ENCODE measurements at regions not wholly inside any gene's neighbourhood (a gene's known extent, or its start where the extent isn't known, plus 50 kb on each side); places are given as distances from the start of the nearest gene placed in this dataset.

GRCh38 chr1:239892602-239893001 is 199.1 kb upstream of the FMN2 start:
- no peak for DNase-seq

GRCh38 chr1:239893127-239893731 is 198.5 kb upstream of the FMN2 start:
- DNase-seq, result no peak

- no peak for DNase-seq
Measured at GRCh38 chr1:239896569-239896968, 195.1 kb upstream of the FMN2 start.

- no peak for DNase-seq
Measured at GRCh38 chr1:239896980-239897379, 194.7 kb upstream of the FMN2 start.

GRCh38 chr1:239897458-239897857 is 194.2 kb upstream of the FMN2 start:
- peak; percentile 0 for DNase-seq

- peak; percentile 77 for DNase-seq
Measured at GRCh38 chr1:239898062-239898730, 193.5 kb upstream of the FMN2 start.

GRCh38 chr1:239899747-239900146 is 191.9 kb upstream of the FMN2 start:
- no peak for DNase-seq

- no peak for DNase-seq
Measured at GRCh38 chr1:239906394-239906793, 185.3 kb upstream of the FMN2 start.

GRCh38 chr1:239909898-239910297 is 181.8 kb upstream of the FMN2 start:
- no peak for DNase-seq

GRCh38 chr1:239912471-239912870 is 179.2 kb upstream of the FMN2 start:
- no peak for DNase-seq

GRCh38 chr1:239913141-239913585 is 178.5 kb upstream of the FMN2 start:
- DNase-seq, result no peak

GRCh38 chr1:239914751-239915231 is 176.9 kb upstream of the FMN2 start:
- no peak for DNase-seq

GRCh38 chr1:239918634-239919033 is 173.0 kb upstream of the FMN2 start:
- no peak for DNase-seq

- DNase-seq, result no peak
Measured at GRCh38 chr1:239920214-239920613, 171.5 kb upstream of the FMN2 start.

- DNase-seq, result no peak
Measured at GRCh38 chr1:239922778-239923522, 168.7 kb upstream of the FMN2 start.

- no peak for DNase-seq
Measured at GRCh38 chr1:239924741-239925350, 166.8 kb upstream of the FMN2 start.

- DNase-seq, result no peak
Measured at GRCh38 chr1:239926184-239926583, 165.5 kb upstream of the FMN2 start.

- DNase-seq, result no peak
Measured at GRCh38 chr1:239929317-239929716, 162.4 kb upstream of the FMN2 start.

- no peak for DNase-seq
Measured at GRCh38 chr1:239930686-239931262, 160.9 kb upstream of the FMN2 start.

GRCh38 chr1:239931341-239931740 is 160.3 kb upstream of the FMN2 start:
- DNase-seq, result no peak

GRCh38 chr1:239939602-239940001 is 152.1 kb upstream of the FMN2 start:
- no peak for DNase-seq

GRCh38 chr1:239943761-239944160 is 147.9 kb upstream of the FMN2 start:
- no peak for DNase-seq

GRCh38 chr1:239944666-239945065 is 147.0 kb upstream of the FMN2 start:
- DNase-seq, result no peak

Data from dermis blood vessel endothelial cell (primary cell).